HG03064 (cell line): ENCODE measurements at regions not wholly inside any gene's neighbourhood (a gene's known extent, or its start where the extent isn't known, plus 50 kb on each side); places are given as distances from the start of the nearest gene placed in this dataset.
"Not testable (repeated sequence)": the region's sequence is repeated elsewhere in the genome, so short reads cannot be mapped to it uniquely, and the experiment has no call there.

Experiments used
- ATAC-seq: cut with Tn5 transposase; IDR thresholded peaks from one replicate; pipeline ENCODE4 v1.9.1; 2021; ENCODE audit warnings: low read depth; ENCODE audit not compliant: unreplicated experiment

DNA sequence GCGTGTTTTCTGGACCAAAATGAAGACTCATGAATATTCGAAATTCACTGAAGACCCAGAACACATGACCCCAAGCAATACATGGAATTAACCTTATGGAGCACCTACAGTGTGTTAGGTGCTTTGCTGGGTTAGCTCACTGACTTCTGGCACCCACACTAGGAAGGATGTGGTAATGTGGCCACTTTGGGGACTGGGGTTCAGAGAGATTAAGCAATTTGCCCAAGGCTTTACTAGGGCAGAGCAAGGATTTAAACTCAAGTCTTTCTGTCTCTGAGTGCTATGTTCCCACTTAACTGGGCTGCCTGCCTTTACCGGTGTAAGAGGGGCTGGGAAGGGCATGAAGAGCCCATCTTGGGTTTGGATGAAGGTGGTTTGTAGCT lies 162.0 kb upstream of the ATP6AP2 start:
- ATAC-seq, result no peak

DNA sequence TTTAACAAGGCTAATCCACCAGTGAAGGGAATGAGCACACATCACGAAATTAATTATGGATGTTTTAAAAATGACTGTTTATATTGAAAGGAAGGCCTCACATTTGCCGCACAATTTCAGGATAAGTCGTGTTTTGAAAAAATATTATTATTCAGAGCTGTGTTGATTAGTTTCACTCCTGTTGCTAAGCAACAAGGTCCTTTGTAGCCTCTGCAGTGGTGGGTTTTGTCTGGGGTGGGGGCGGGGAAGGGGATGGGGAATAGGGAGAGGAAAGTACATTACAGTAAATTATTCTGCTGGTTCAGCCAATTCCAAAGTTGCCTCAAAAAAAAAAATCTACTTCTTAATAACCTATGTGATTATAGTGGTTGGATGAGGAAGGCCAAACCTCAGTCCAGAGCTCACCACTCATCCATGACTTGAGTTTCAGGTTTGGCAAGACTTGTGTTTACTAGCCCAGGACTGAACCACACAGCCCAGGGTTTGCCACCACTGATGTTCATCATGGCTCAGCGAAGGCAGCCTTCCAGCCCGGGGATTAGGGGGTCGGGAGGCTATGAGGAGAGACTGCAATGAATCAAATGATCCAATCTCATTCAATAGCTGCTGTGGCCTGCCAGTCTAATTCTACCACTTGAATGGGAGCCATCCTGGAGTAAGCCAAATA lies 162.5 kb upstream of the ATP6AP2 start:
- ATAC-seq, result no peak

DNA sequence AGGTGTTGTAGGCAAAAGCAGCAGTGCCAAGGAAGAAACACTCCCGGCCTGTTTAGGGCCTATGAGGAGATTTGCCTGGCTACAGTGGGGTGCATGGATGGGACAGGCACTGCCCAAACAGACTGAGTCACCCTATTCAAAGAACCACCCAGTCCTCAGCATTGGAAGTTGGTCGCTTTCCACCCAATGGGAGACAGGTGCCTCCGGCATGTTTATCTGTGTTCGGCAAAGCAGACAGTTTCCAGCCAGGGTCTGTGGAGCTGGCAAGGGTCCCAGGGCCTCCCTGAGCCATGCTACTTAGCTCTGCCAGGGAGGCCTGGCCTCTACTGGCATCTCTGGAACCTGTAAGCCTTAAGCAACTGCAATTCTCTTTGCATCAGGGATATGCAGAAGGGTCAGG lies 165.1 kb upstream of the ATP6AP2 start:
- ATAC-seq, result no peak

DNA sequence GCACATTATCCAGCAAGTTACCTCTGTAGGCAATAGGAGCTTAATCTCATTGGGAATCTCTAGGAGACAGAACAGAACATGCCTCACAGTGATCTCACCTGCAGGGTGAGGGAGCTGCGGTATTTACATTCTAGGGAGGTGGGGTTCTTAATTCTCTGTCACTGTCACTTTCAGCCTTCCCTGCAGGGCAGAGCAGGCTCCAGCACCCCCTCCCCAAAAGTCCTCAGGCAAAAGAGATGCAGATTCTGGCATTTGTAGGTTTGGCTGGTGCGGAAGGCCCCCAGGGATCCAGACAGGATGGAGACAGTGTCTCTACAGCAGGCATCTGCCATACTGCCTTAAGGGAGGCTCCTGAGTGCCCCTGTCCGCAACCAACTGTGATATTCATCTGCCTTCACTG lies 166.4 kb upstream of the ATP6AP2 start:
- ATAC-seq, result no peak

DNA sequence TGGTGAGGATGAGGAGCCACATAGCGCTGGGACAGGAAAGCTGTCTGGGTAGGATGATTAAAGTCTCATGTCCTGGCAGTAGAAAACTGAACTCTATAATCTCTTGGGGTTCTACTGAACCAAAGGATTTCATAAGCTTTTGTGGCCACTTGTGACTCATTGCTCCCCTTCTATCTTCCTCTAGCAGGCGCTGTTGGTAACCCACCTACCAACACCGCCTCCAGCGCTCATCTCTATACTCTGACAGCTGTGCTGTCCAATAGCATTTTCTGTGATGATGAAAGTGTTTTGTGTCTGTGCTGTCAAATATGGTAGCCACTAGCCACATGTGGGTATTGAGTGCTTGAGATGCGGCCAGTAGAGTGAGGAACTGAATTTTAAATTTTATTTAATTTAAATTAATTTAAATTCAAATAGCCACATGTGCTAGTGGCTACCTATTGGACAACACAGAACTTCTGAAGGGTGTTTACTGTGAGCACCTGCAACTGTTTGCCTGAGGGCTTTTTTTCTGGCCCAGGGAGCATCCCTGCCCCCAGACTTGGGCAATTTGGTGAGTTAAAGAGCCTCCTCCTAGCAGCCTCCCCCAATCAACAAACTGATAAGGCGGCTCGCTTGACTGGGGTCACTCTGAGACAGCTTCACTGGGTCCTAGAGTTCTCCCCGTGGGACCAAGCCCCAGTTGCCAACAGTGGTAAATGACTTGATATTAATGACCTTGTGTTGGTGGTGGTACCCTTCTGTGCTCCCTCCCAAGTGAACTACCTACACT lies 169.2 kb upstream of the ATP6AP2 start:
- ATAC-seq, result no peak

DNA sequence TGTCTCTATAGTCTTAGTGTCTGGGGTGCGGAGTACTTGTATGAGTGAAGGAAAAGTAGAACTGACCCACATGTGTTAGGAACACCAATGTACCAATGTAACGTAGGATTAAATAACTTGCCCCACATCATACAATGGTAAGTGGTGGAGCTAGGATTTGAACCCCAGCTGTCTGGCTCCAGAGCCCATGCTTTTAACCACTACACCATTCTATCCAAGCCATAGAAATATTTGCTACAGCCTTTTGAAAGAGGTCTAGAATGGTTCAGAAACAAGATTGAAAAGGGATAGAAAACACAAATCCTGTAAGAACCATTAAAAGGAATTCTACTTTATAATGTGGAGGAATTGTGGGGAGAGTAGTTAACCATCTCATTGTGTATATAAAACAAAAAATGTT lies 169.9 kb upstream of the ATP6AP2 start:
- ATAC-seq, result no peak

DNA sequence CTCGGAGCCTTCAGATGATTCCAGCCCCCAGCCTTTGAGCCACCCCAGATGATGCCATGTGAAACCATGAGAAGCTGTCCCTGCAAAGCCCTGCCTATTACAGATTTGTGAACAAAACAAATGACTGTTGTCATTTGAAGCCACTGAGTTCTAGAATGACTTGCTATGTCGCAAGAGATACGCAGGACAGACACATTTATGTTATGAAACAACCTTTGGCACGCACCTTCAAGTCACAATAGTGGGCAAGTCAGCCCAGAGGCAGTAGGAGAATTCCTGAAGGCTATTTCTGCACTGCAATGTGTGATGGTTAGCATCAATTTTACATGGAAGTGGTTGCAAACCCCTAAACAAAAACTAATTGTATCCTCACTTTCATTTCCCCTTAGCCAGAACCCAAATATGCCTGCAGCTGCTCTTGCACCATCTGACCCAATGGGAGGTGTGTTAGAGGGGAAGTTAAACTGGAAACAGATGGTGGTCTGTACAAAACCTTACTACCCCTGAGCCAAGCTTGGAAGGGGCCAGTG lies 174.4 kb upstream of the ATP6AP2 start:
- ATAC-seq, result no peak

DNA sequence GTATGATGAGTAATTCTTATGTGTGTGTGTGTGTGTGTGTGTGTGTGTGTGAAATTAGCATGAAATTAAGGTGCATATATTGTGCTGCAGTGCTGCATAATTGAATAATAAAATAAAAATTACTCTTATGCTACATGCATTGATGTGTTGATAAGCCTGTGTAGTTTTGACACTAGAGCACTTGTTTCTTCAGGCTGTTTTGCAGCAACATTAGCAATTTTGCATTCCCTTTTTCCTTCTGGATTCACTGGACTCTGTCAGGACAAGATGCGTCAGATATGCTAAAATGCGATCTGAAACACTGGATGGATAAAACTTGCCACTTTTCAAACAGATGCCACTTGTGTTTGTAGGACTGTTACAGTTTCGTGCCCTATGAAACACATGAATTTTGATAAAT lies 175.4 kb upstream of the ATP6AP2 start:
- ATAC-seq, result no peak

DNA sequence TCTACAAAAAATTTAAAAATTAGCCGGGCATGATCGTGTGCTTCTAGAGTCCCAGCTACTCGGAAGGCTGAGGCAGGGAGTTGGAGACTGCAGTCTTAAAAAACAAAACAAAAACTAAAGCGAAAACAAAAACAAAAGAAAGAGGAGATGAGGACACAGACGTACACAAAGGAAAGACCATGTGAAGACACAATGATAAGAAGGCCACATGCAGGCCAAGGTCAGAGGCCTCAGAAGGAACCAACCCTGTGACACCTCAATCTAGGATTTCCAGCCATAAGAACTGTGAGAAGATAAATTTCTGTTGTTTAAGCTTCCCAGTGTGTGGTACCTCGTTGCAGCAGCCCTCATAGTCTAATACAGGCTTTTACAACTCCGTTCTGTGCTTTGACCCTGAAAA lies 177.0 kb upstream of the ATP6AP2 start:
- ATAC-seq, result no peak

DNA sequence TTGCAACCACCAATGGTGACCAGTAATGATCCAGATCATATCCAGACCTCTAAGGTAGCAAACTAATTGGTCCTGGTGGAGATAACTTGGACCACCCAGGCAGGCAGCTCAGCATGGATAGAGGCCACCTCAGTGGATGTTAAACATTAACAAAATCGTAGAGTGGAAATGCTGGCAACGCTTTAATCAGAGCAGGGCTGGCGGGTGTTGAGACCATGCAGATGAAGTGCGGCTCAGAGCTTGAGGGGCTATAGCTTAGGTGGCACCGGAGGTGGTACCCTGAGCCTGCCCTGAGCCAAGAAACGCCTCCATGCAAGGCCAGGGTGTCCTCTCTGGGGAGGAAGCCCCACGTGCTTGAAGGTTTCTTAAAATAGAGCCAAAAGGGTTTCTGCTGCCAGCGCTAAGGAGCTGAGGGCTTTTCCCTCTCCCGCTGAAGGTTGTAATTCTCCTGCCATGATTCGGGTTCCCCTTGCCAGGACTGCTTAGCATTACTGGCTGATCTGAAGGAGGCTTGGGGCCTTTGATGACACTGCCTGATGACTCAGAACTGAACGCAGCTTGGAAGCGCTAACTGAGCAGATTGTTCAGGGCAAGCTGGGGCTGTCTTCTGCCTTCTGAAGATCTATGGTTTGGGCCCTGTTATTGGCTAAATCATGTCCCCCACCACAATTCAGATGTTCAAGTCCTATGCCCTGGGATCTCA lies 177.8 kb upstream of the ATP6AP2 start:
- ATAC-seq, result no peak

DNA sequence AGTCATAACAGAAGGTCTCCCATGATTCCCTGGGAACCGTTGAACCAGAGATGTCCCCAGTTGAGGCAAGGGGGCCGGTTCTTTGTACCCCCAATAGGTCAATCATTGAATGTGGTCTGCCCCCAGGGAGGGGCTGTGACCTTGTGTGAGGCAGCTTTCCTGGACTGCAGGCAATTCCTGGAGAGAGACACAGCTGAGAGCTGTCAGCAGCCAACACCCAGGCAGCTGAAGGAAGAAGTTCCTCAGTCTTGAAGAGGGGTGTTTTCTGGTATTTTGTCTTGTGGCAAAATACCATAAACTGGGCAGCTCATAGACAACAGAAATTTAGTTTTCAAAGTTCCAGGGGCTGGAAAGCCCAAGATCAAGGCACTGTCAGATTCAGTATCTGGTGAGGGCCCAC lies 185.7 kb upstream of the ATP6AP2 start:
- ATAC-seq, result no peak

DNA sequence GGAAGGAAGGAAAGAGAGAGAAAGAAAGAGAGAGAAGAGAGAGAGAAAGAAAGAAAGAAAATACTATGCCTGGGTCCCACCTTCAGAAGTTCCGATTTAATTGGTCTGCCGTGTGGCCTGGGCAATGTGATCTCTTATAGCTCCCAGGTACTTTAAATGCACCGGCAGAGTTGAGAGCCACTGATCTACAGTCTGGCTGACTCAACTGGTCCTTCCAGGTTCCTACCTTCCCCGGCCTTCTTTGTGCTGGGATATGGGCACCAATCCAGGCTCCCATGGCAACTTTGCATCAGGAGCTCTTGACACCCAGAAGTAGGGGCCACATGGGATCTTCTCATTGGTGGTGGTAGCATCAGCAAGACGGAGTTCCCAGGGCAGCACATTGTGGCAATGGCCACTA lies 186.5 kb upstream of the ATP6AP2 start:
- ATAC-seq, result no peak

DNA sequence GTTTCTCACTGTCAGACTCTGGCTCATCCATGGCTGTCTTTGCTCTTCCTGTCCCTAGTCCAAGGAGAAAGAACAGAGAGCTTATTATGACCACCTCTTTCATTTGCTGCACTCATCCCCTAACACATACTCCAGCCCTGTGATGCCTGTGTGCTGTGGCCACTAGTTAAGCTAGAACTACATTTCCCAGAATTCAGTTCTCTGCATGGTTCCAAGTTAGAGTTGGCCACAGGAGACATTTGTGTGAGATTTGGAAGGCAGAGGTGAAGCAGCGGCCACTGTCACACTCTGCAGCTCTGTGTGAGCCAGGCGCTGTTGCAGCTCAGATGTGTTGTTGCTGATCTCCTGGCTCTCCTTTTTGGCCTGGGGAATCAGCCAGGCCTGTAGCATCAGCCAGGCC lies 188.2 kb upstream of the ATP6AP2 start:
- no peak for ATAC-seq

DNA sequence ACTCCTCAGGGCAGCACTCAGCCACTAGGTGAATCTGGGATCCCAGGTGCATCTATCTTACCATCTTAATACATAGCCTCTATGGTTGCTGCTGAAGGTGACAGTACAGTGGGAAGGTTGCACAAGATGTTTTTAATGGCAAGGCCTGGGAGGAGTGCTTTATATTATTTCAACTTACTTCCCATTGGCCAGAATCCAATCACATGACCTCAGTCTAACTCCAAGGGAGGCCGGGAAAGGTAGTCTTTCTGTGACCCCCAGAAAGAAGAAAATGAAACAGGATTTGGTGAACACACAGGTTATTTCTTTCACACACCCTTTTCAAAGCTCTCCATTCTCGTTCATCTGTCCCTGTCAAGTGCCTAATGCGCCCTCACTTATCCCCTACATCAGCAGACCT lies 189.1 kb upstream of the ATP6AP2 start:
- ATAC-seq, result no peak

DNA sequence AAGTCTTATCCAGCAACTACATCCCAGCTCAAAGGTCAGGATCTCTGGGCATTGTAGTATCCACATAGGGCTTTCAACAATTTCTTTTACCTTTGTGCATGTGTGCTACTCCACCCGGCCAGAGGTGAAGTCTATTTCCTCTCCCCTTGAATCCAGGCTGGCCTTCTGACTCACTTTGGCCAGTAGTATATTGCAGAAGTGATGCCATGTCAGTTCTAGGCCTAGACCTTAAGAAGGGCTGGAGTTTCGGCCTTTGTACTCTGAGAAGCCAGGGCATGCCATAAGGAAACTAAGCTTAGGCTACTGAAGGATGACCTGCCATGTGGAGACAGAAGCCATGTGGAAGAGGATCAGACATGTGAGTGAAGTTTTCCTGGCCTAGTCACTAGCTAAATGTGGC lies 191.2 kb upstream of the ATP6AP2 start:
- no peak for ATAC-seq

DNA sequence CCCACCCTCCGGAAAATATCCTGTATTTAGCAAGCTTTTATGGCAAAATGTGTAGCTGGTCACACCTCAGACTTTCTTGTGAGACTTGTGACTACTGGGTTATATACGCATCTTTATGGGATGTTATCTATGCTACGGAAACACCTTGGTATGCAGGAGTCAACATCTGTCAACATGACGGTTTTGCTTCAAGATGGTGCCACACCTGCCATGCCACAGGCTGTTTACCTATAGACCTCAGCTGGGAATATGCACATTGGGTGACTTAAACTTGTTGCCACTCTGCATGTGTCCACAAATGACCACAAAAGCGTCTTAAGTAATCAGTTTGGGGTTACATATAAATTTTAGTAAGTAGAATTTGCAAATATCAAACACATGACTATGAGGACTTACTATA lies 192.3 kb upstream of the ATP6AP2 start:
- no peak for ATAC-seq

DNA sequence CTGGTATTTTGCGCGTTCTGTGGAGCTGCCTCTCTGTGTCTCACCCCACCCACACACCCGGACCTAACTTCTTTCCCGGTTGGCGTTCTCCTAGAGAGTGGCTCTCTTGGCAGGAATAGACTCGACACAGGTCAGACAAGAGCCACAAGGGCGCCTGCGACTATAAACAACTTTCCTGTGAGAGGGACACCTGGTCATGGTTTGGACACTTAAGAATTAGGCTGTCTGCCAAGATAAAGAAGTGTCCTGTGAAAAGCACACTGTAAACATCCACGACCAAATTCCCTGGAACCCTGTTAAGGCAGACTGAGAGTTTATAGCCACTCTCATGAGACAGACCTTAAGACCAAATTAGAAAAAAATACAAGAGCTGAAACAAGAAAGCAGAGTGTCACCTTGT lies 192.9 kb upstream of the ATP6AP2 start:
- not testable (repeated sequence) for ATAC-seq

DNA sequence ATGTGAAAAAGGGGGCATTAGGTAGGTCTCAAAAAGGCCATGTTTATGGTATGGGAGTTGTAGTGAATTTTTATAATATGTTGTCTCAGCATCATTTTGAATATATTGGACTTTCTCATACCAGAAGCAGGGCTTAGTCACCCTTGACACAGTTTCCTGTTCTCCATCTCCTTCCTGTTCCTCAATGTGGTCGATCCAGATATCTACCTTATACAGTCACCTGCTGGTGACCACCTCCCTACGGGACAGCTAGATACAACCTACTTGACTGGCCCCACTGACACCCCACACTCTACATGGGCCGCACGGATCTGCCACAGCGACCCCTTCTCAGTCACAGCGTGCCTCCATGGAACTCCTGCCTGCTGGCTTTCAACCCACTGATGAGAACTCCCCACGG lies 193.5 kb upstream of the ATP6AP2 start:
- ATAC-seq, result not testable (repeated sequence)

DNA sequence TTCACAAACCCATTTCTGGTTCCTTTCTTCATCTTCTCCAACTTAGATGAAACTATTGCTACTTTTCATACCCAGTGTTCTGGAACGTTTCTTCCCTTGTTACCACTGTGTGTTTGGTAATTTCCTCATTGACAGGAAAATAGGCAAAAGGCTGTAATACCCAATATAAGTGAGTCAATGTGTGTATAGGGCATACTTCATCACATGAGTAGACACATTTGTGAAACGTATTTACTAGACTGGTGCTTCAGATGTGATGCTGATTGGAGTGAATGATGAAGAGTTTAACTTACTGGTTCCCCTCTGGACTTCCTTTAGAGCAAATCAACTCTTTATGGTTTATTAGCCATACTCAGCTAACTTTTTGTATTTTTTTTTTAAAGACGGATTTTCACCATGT lies 195.1 kb upstream of the ATP6AP2 start:
- ATAC-seq, result no peak

DNA sequence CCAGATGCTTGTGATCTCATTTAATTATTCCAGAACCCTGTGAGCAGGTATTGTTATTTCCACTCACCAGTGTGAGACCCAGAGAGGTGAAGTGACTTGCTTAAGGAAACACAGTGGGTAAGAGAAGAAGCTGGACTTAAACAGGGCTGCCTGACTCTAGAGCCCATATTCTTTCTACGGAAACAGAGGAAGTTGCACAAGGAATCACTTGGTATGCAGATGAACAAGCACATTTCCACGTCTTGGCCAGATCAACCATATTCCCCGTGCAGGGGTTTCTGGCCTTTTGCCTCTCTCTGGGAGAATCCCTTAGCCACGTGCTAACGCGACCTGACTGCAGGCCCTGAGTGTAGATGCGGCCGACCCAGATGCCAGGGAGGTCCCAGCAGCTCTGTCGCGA lies 195.5 kb upstream of the ATP6AP2 start:
- no peak for ATAC-seq

DNA sequence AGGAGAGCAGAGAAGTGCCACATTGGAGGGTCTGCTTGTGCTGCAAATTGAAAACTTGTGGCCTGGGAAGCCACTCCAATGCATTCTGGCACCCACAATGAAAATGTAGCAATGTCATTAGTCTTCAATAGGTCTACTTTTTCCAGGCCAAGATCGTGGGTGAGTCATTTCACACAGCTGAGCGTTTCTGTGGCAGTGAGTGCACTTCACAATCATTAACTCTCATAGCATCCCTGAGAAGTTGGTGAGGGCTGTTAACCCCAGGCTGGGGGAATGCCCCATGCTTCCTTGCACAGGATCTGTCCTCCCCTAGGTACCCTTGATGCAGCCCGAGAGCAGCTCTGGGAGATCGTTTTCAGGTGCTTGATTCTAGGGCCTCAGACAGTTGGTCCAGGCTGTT lies 196.8 kb upstream of the ATP6AP2 start:
- no peak for ATAC-seq

DNA sequence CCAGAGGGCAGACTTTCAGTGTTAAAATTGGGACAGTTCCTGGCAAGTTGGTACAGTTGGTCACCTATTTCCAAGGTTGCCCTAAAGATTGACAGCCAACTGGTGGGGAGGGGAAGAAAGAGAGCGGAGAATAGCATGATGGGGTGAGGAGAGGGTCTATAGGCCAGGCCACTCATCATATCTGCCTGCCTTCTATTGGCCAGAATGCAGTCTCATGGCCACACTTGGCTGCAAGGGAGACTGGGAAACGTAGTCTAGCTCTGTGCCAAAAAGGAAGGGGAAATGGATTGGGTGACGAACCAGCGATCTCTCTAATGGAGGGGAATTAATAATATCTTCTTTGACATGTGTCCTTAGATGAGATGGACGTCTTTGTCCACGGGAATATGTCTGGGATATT lies 197.4 kb upstream of the ATP6AP2 start:
- ATAC-seq, result no peak
